ENCODE measurements at regions not wholly inside any gene's neighbourhood (a gene's known extent, or its start where the extent isn't known, plus 50 kb on each side); places are given as distances from the start of the nearest gene placed in this dataset.

GRCh38 chr11:123272565-123272964 is 77.5 kb upstream of the CLMP start:
- H3K4me2 ChIP-seq (ENCODE audit: low read depth, low read length, poor library complexity, severe bottlenecking): no peak overlapping the region
- H2AFZ ChIP-seq (ENCODE audit: low read length): no peak overlapping the region

DNA sequence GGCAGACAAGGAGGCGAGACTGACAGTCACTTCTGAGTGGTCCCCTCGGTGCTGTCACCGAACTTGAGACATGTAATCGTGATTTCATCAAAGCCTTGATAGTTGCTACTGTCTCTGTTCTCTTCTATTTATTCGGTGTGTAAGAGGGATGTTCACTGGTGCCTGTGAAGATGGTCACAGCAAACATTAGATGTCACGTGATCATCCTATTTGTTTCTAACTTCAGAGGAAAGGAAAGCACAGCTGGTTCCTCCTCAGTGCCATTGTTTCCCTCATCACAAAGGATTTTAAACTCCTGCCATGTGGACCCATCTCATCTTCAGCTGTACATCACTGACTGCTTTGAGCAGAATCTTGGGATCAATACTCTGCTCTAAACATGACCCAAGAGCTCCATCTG is 73.1 kb upstream of the CLMP start:
- Histone ChIP-seq H3K9me2 (replicated peaks; ENCODE audit: insufficient read depth, low read length) (no peaks in the 10 kb centered on the region), H3K4me3 (ENCODE audit: low read length) (no peak overlapping the region), H3K36me3 (ENCODE audit: insufficient read depth, low read length) (no peaks in the 10 kb centered on the region), H3K27me3 (ENCODE audit: low read length) (no peaks in the 10 kb centered on the region), H2AFZ (ENCODE audit: low read length) (no peak overlapping the region), H3K27ac (ENCODE audit: low read length) (no peak overlapping the region), H4K20me1 (ENCODE audit: insufficient read depth, low read depth, low read length) (no peaks in the 10 kb centered on the region), H3K4me1 (ENCODE audit: low read length) (no peaks in the 10 kb centered on the region), H3K9ac (ENCODE audit: low read length) (no peak overlapping the region), H3K79me2 (ENCODE audit: low read length) (no peaks in the 10 kb centered on the region), H3K9me3 (ENCODE audit: low read length) (no peaks in the 10 kb centered on the region), H3K4me2 (ENCODE audit: low read depth, low read length, poor library complexity, severe bottlenecking) (no peak overlapping the region)
- no peak for DNase-seq

More at GRCh38 chr11:123272565-123272964, 77.5 kb upstream of the CLMP start:
- Histone ChIP-seq H3K9ac (ENCODE audit: low read length) (no peak overlapping the region), H3K27me3 (ENCODE audit: low read length) (no peaks in the 10 kb centered on the region), H4K20me1 (ENCODE audit: insufficient read depth, low read depth, low read length) (no peaks in the 10 kb centered on the region), H3K9me3 (ENCODE audit: low read length) (no peaks in the 10 kb centered on the region), H3K4me3 (ENCODE audit: low read length) (no peak overlapping the region), H3K9me2 (replicated peaks; ENCODE audit: insufficient read depth, low read length) (no peaks in the 10 kb centered on the region), H3K27ac (ENCODE audit: low read length) (no peak overlapping the region), H3K79me2 (ENCODE audit: low read length) (no peaks in the 10 kb centered on the region), H3K36me3 (ENCODE audit: insufficient read depth, low read length) (no peaks in the 10 kb centered on the region), H3K4me1 (ENCODE audit: low read length) (no peaks in the 10 kb centered on the region)
- no peak for DNase-seq

GRCh38 chr11:123265951-123266350 is 70.9 kb upstream of the CLMP start:
- no peaks in the 10 kb centered on the region for H3K9me2 ChIP-seq (replicated peaks; ENCODE audit: insufficient read depth, low read length)
- H3K27ac ChIP-seq (ENCODE audit: low read length): no peak overlapping the region
- H3K79me2 ChIP-seq (ENCODE audit: low read length): no peaks in the 10 kb centered on the region

DNA sequence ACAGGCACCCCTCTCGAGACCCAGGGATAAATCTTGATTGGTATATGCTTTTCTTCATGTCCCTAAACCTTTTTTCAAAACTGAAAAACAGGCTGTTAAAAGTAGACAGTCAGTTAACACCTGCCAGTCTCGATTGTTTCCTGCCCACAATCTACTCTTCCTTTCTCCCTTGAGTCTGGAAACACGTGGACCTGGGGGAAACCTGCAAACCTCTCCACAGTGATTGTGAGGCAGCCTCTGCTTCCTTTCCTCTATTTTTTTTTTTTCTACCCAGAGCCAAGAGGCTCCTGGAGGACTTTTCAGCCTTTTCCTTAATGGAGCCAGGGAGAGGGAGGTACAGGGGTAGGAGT is 69.4 kb upstream of the CLMP start:
- Histone ChIP-seq H3K79me2 (ENCODE audit: low read length) (no peaks in the 10 kb centered on the region), H3K27ac (ENCODE audit: low read length) (no peak overlapping the region), H3K9me2 (replicated peaks; ENCODE audit: insufficient read depth, low read length) (no peaks in the 10 kb centered on the region), H3K36me3 (ENCODE audit: insufficient read depth, low read length) (no peaks in the 10 kb centered on the region), H3K4me2 (ENCODE audit: low read depth, low read length, poor library complexity, severe bottlenecking) (no peak overlapping the region), H3K9me3 (ENCODE audit: low read length) (no peaks in the 10 kb centered on the region), H3K9ac (ENCODE audit: low read length) (no peak overlapping the region), H4K20me1 (ENCODE audit: insufficient read depth, low read depth, low read length) (no peaks in the 10 kb centered on the region), H2AFZ (ENCODE audit: low read length) (no peak overlapping the region), H3K4me3 (ENCODE audit: low read length) (no peak overlapping the region), H3K27me3 (ENCODE audit: low read length) (no peaks in the 10 kb centered on the region), H3K4me1 (ENCODE audit: low read length) (peaks cover 5% of the 10 kb centered on the region)
- no peak for DNase-seq

More at GRCh38 chr11:123265951-123266350, 70.9 kb upstream of the CLMP start:
- Histone ChIP-seq H4K20me1 (ENCODE audit: insufficient read depth, low read depth, low read length) (no peaks in the 10 kb centered on the region), H3K4me2 (ENCODE audit: low read depth, low read length, poor library complexity, severe bottlenecking) (no peak overlapping the region), H3K36me3 (ENCODE audit: insufficient read depth, low read length) (no peaks in the 10 kb centered on the region), H3K27me3 (ENCODE audit: low read length) (no peaks in the 10 kb centered on the region), H3K9me3 (ENCODE audit: low read length) (no peaks in the 10 kb centered on the region), H2AFZ (ENCODE audit: low read length) (no peak overlapping the region), H3K4me3 (ENCODE audit: low read length) (no peak overlapping the region), H3K9ac (ENCODE audit: low read length) (no peak overlapping the region), H3K4me1 (ENCODE audit: low read length) (peaks cover 5% of the 10 kb centered on the region)
- DNase-seq: no peak

- H3K27me3 ChIP-seq (ENCODE audit: low read length): no peaks in the 10 kb centered on the region
- H3K9me2 ChIP-seq (replicated peaks; ENCODE audit: insufficient read depth, low read length): no peaks in the 10 kb centered on the region
- H3K4me3 ChIP-seq (ENCODE audit: low read length): no peak overlapping the region
- no peaks in the 10 kb centered on the region for H3K79me2 ChIP-seq (ENCODE audit: low read length)
- DNase-seq: peak; percentile 86
- H3K27ac ChIP-seq (ENCODE audit: low read length): no peak overlapping the region
- peak overlapping the region; percentile 87 for H2AFZ ChIP-seq (ENCODE audit: low read length)
- H3K4me1 ChIP-seq (ENCODE audit: low read length): peaks cover 5% of the 10 kb centered on the region
- no peaks in the 10 kb centered on the region for H3K9me3 ChIP-seq (ENCODE audit: low read length)
- no peaks in the 10 kb centered on the region for H3K36me3 ChIP-seq (ENCODE audit: insufficient read depth, low read length)
- H4K20me1 ChIP-seq (ENCODE audit: insufficient read depth, low read depth, low read length): no peaks in the 10 kb centered on the region
- H3K9ac ChIP-seq (ENCODE audit: low read length): peak overlapping the region; percentile 48
- peak overlapping the region; percentile 48 for H3K4me2 ChIP-seq (ENCODE audit: low read depth, low read length, poor library complexity, severe bottlenecking)
These were observed 66.5 kb upstream of the CLMP start for GRCh38 chr11:123261345-123262106.

GRCh38 chr11:123260511-123261211 is 65.6 kb upstream of the CLMP start:
- Histone ChIP-seq H3K27me3 (ENCODE audit: low read length) (no peaks in the 10 kb centered on the region), H3K4me2 (ENCODE audit: low read depth, low read length, poor library complexity, severe bottlenecking) (no peak overlapping the region)

GRCh38 chr11:123258877-123259276 is 63.8 kb upstream of the CLMP start:
- Histone ChIP-seq H3K4me2 (ENCODE audit: low read depth, low read length, poor library complexity, severe bottlenecking) (no peak overlapping the region), H3K36me3 (ENCODE audit: insufficient read depth, low read length) (no peaks in the 10 kb centered on the region), H3K9me3 (ENCODE audit: low read length) (no peaks in the 10 kb centered on the region), H4K20me1 (ENCODE audit: insufficient read depth, low read depth, low read length) (no peaks in the 10 kb centered on the region), H3K9me2 (replicated peaks; ENCODE audit: insufficient read depth, low read length) (no peaks in the 10 kb centered on the region), H3K79me2 (ENCODE audit: low read length) (no peaks in the 10 kb centered on the region), H3K4me1 (ENCODE audit: low read length) (peaks cover 5% of the 10 kb centered on the region), H2AFZ (ENCODE audit: low read length) (no peak overlapping the region), H3K4me3 (ENCODE audit: low read length) (no peak overlapping the region), H3K27ac (ENCODE audit: low read length) (no peak overlapping the region), H3K27me3 (ENCODE audit: low read length) (no peaks in the 10 kb centered on the region), H3K9ac (ENCODE audit: low read length) (no peak overlapping the region)
- no peak for DNase-seq

More at GRCh38 chr11:123260511-123261211, 65.6 kb upstream of the CLMP start:
- no peaks in the 10 kb centered on the region for H3K36me3 ChIP-seq (ENCODE audit: insufficient read depth, low read length)
- H4K20me1 ChIP-seq (ENCODE audit: insufficient read depth, low read depth, low read length): no peaks in the 10 kb centered on the region
- no peak for DNase-seq
- H3K27ac ChIP-seq (ENCODE audit: low read length): no peak overlapping the region
- peaks cover 5% of the 10 kb centered on the region for H3K4me1 ChIP-seq (ENCODE audit: low read length)
- H2AFZ ChIP-seq (ENCODE audit: low read length): no peak overlapping the region
- H3K4me3 ChIP-seq (ENCODE audit: low read length): no peak overlapping the region
- H3K9ac ChIP-seq (ENCODE audit: low read length): no peak overlapping the region
- no peaks in the 10 kb centered on the region for H3K9me2 ChIP-seq (replicated peaks; ENCODE audit: insufficient read depth, low read length)
- H3K79me2 ChIP-seq (ENCODE audit: low read length): no peaks in the 10 kb centered on the region
- no peaks in the 10 kb centered on the region for H3K9me3 ChIP-seq (ENCODE audit: low read length)

DNA sequence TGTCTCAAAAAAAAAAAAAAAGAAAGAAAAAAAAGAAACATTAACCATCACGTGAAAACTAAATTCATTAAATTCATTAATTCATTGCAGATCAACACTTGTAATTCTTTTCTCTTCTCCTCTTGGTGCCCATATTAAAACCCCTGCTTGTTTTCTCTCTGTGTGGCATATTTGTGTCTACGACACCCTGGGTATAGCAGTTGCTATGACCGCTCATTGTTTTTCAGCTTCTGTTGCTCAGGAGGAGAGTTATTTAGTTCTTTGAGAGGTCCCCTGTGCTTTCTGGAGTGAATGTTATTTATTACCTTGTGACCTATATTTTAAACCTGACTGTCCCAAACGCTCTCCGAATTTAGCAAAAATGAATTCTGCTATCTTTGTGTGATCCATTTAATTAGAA is 62.3 kb upstream of the CLMP start:
- Histone ChIP-seq H3K27ac (ENCODE audit: low read length) (no peak overlapping the region), H3K4me1 (ENCODE audit: low read length) (peaks cover 8% of the 10 kb centered on the region), H3K9me2 (replicated peaks; ENCODE audit: insufficient read depth, low read length) (no peaks in the 10 kb centered on the region), H2AFZ (ENCODE audit: low read length) (no peak overlapping the region), H3K4me2 (ENCODE audit: low read depth, low read length, poor library complexity, severe bottlenecking) (no peak overlapping the region), H3K36me3 (ENCODE audit: insufficient read depth, low read length) (no peaks in the 10 kb centered on the region), H3K9ac (ENCODE audit: low read length) (no peak overlapping the region), H3K79me2 (ENCODE audit: low read length) (no peaks in the 10 kb centered on the region), H3K4me3 (ENCODE audit: low read length) (no peak overlapping the region), H4K20me1 (ENCODE audit: insufficient read depth, low read depth, low read length) (no peaks in the 10 kb centered on the region), H3K9me3 (ENCODE audit: low read length) (no peaks in the 10 kb centered on the region), H3K27me3 (ENCODE audit: low read length) (no peaks in the 10 kb centered on the region)
- DNase-seq: no peak
